HG03025 (cell line): ENCODE measurements at regions not wholly inside any gene's neighbourhood (a gene's known extent, or its start where the extent isn't known, plus 50 kb on each side); places are given as distances from the start of the nearest gene placed in this dataset.

Source experiments
- ATAC-seq: cut with Tn5 transposase; IDR thresholded peaks from one replicate; pipeline ENCODE4 v1.9.1; 2021; ENCODE audit warnings: mild to moderate bottlenecking, moderate library complexity; ENCODE audit not compliant: unreplicated experiment, low FRiP score

GRCh38 chr16:48105976-48106375 is 49.8 kb downstream of the ABCC12 start:
- no peak for ATAC-seq

GRCh38 chr16:48105456-48105855 is 50.3 kb downstream of the ABCC12 start:
- ATAC-seq, result no peak

- no peak for ATAC-seq
Measured at GRCh38 chr16:48103591-48103990, 52.2 kb downstream of the ABCC12 start.

- no peak for ATAC-seq
Measured at GRCh38 chr16:48102083-48103008, 53.4 kb downstream of the ABCC12 start.

- ATAC-seq, result peak; percentile 77
Measured at GRCh38 chr16:48101069-48101674, 54.6 kb downstream of the ABCC12 start.

GRCh38 chr16:48099455-48099854 is 56.3 kb downstream of the ABCC12 start:
- no peak for ATAC-seq

- ATAC-seq, result no peak
Measured at GRCh38 chr16:48098472-48098871, 57.3 kb downstream of the ABCC12 start.

GRCh38 chr16:48091117-48091516 is 64.7 kb downstream of the ABCC12 start:
- no peak for ATAC-seq

GRCh38 chr16:48089053-48089792 is 66.6 kb downstream of the ABCC12 start:
- no peak for ATAC-seq

GRCh38 chr16:48087639-48088038 is 68.2 kb downstream of the ABCC12 start:
- ATAC-seq, result no peak

- no peak for ATAC-seq
Measured at GRCh38 chr16:48086422-48086821, 69.4 kb downstream of the ABCC12 start.

GRCh38 chr16:48085729-48086128 is 70.1 kb downstream of the ABCC12 start:
- no peak for ATAC-seq

- ATAC-seq, result no peak
Measured at GRCh38 chr16:48084826-48085225, 71.0 kb downstream of the ABCC12 start.

GRCh38 chr16:48082516-48082915 is 73.3 kb downstream of the ABCC12 start:
- no peak for ATAC-seq

- no peak for ATAC-seq
Measured at GRCh38 chr16:48081656-48082055, 74.1 kb downstream of the ABCC12 start.

- no peak for ATAC-seq
Measured at GRCh38 chr16:48076455-48077012, 79.3 kb downstream of the ABCC12 start.

GRCh38 chr16:48075398-48075797 is 80.4 kb downstream of the ABCC12 start:
- ATAC-seq, result no peak

GRCh38 chr16:48067388-48067787 is 88.4 kb downstream of the ABCC12 start:
- no peak for ATAC-seq

- no peak for ATAC-seq
Measured at GRCh38 chr16:48064971-48065370, 90.8 kb downstream of the ABCC12 start.

GRCh38 chr16:48062681-48063080 is 93.1 kb downstream of the ABCC12 start:
- ATAC-seq, result no peak

- ATAC-seq, result no peak
Measured at GRCh38 chr16:48059936-48060335, 95.9 kb downstream of the ABCC12 start.
